GM23338 (cell line): ENCODE measurements at regions not wholly inside any gene's neighbourhood (a gene's known extent, or its start where the extent isn't known, plus 50 kb on each side); places are given as distances from the start of the nearest gene placed in this dataset.

Source experiments
- CREB1 ChIP-seq: fragments of 250-450 bp; sonication (Bioruptor Pico); IDR thresholded peaks from 2 replicates; pipeline ENCODE4 v1.5.0; 2020; ENCODE audit warnings: low read depth, mild to moderate bottlenecking, moderate library complexity
- CTCF ChIP-seq, 2 experiments: fragments of 200-600 bp in 1 of 2; sonication (generic) in 1 of 2; conservative IDR thresholded peaks; 2 replicates each; pipeline versions ENCODE4 v1.5.1 to v1.6.1; 2016 to 2017; ENCODE audit warnings: antibody characterized with exemption in 2 of 2, low read depth in 2 of 2, mild to moderate bottlenecking in 2 of 2, moderate library complexity in 1 of 2
- EZH2 ChIP-seq: fragments of 200-600 bp; sonication (generic); IDR thresholded peaks from one replicate; pipeline ENCODE4 v1.8.0; 2017; ENCODE audit warnings: antibody characterized with exemption, mild to moderate bottlenecking, low read depth; ENCODE audit not compliant: unreplicated experiment
- EZH2phosphoT487 ChIP-seq: fragments of 200-600 bp; sonication (generic); IDR thresholded peaks from one replicate; pipeline ENCODE4 v1.8.1; 2018; ENCODE audit warnings: antibody characterized with exemption; ENCODE audit not compliant: unreplicated experiment
- JUNB ChIP-seq: IDR thresholded peaks from one replicate; pipeline ENCODE4 v1.6.1; 2016; ENCODE audit warnings: antibody characterized with exemption; ENCODE audit not compliant: unreplicated experiment
- REST ChIP-seq: IDR thresholded peaks from one replicate; pipeline ENCODE4 v1.6.1; 2018; ENCODE audit warnings: antibody characterized with exemption; ENCODE audit not compliant: unreplicated experiment

DNA sequence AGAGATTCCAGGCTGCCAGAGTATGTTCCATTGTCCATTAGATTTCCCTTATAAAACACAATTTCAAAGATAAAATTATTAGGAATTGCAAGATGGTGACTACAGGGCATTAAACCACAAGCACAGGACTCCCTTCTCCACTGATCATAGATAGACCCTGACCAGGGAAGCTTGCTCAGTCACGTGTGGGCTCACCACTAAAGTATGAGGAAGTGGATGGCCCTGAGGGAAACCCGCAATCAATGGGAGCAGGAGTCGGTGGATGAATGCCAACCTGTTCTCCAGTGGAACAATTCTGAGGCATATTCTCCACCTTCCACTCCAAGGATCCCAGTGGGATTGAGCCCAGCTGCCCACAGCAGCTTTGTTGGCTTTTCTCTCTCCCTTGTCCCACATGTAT is 515.7 kb downstream of the BCOR start:
- TF ChIP-seq JUNB (no peak), CREB1 (CRISPR knock-in tag) (no peak), CTCF (conservative IDR thresholded peaks at IDR 0.05; ENCODE audit: low read depth in 2 of 2) (no peak), EZH2 (no peak), REST (no peak), EZH2phosphoT487 (no peak)
